AG04449 (cell line): ENCODE measurements at regions not wholly inside any gene's neighbourhood (a gene's known extent, or its start where the extent isn't known, plus 50 kb on each side); places are given as distances from the start of the nearest gene placed in this dataset.

Experiments used
- CTCF ChIA-PET: fragments of 350-600 bp; formaldehyde crosslinking; extraction: SDS; loops from one replicate; lab custom pipeline; 2021; ENCODE audit warnings: antibody characterized with exemption; lab: Yijun Ruan, JAX
- POLR2A ChIA-PET: fragments of 400-600, 350-600 bp; formaldehyde crosslinking; extraction: SDS; loops from one replicate; lab custom pipeline; 2020; ENCODE audit warnings: antibody characterized with exemption, inconsistent platforms; lab: Yijun Ruan, JAX
- DNase-seq: peaks from one replicate; pipeline ENCODE4 v3.0.0-alpha.2; 2010; ENCODE audit warnings: low read depth, low spot score
- H3K4me3 ChIP-seq: 2 replicates; pipeline ENCODE4 v1.5.1; 2011; ENCODE audit warnings: low read depth, mild to moderate bottlenecking, control low read depth, low read length
- CTCF ChIP-seq: IDR thresholded peaks from one replicate; pipeline ENCODE4 v1.5.1; 2011; ENCODE audit warnings: mild to moderate bottlenecking, moderate library complexity, low read length, control low read depth, inconsistent platforms; ENCODE audit not compliant: insufficient read depth; ENCODE audit errors: missing control alignments

- DNase-seq = no peak
- ChIA-PET POLR2A (no interaction called here), CTCF (no interaction called here)
- H3K4me3 ChIP-seq = no peak overlapping the region
- TF ChIP-seq CTCF = no peak
These were observed 547.2 kb downstream of the ETV1 start for GRCh38 chr7:13442226-13442625.

DNA sequence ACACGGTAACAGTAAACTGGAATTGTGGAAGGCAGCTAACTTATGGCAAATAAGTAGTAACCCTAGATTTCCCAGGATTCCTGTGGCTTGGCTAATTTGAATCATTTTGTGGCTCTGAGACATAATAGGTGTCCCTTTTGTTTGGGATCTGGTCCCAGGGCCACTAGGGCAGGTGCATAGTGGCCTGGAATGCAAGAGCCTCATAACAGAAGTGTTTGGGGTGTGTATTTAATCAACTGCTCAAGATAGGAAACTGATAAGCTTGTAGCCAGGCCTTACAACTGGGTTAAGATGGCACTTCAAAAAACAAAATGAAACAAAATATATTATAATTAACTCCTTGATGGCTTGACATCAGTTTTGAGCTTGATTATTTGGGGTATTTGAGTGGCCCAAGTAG lies 541.8 kb downstream of the ETV1 start:
- ChIA-PET POLR2A (no interaction called here), CTCF (no interaction called here)
- DNase-seq = no peak
- H3K4me3 ChIP-seq = no peak overlapping the region
- TF ChIP-seq CTCF = no peak

DNA sequence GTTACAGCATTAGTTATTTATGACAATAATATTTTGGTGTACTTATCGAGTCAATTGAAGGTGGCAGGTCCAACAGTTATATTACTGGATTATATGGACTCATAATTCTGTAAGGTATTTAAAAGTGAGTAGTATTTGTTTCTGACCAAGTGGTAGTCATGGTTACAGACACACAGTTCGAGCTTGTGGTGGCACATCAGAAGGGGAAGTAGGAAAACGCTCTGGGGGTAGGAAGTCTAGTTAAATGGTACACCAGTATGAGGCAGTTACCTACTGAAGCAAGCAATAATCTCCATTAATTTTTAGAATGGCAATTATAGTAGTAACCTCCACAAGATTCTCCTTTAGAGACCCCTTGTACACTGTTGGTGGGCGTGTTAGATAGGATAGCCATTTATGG lies 541.2 kb downstream of the ETV1 start:
- ChIA-PET CTCF (no interaction called here), POLR2A (no interaction called here)
- DNase-seq = no peak
- H3K4me3 ChIP-seq = no peak overlapping the region
- no peak for TF ChIP-seq CTCF

DNA sequence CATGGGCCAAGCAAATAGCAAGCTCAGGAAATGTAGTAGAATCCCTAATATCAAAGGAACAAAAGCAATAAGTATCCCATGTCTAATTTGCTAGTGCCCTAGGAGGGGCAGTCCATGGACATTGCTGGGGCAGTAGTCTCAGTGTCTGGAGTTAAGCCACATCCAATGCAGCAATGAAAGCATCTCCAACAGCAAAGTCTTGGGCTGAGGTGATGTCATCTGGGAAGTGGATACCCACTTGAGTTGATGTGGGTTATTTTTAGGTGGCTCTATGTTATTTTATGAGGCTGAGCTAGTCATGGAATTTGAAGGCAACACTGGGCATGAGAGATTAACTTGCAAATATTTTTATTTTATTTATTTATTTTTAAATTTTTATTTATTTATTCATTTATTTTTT lies 540.0 kb downstream of the ETV1 start:
- DNase-seq = no peak
- ChIA-PET CTCF (no interaction called here), POLR2A (no interaction called here)
- H3K4me3 ChIP-seq = no peak overlapping the region
- no peak for TF ChIP-seq CTCF

GRCh38 chr7:13454916-13455592 lies 534.4 kb downstream of the ETV1 start:
- DNase-seq = no peak
- no peak overlapping the region for H3K4me3 ChIP-seq
- no peak for TF ChIP-seq CTCF
- CTCF ChIA-PET = no interaction called here
- POLR2A ChIA-PET = no interaction called here

- CTCF ChIA-PET = no interaction called here
- POLR2A ChIA-PET = no interaction called here
- no peak for DNase-seq
- H3K4me3 ChIP-seq = no peak overlapping the region
- TF ChIP-seq CTCF = no peak
These were observed 531.7 kb downstream of the ETV1 start for GRCh38 chr7:13457790-13458189.
